Stimulated activated CD4-positive, alpha-beta T cell treated with anti-CD3 and anti-CD28 coated beads, Interleukin-15, amount 100 ng/mL, for 24 hours (primary cell): ENCODE measurements at regions not wholly inside any gene's neighbourhood (a gene's known extent, or its start where the extent isn't known, plus 50 kb on each side); places are given as distances from the start of the nearest gene placed in this dataset.

Experiments
- DNase-seq: peaks from one replicate; pipeline ENCODE4 v3.0.0-alpha.2; 2020

GRCh38 chr4:116397714-116398113, 687.7 kb downstream of the TRAM1L1 start:
- DNase-seq, result no peak

GRCh38 chr4:116397291-116397690, 688.1 kb downstream of the TRAM1L1 start:
- DNase-seq, result no peak

- DNase-seq, result no peak
Observed at GRCh38 chr4:116395408-116395807, 690.0 kb downstream of the TRAM1L1 start.

DNA sequence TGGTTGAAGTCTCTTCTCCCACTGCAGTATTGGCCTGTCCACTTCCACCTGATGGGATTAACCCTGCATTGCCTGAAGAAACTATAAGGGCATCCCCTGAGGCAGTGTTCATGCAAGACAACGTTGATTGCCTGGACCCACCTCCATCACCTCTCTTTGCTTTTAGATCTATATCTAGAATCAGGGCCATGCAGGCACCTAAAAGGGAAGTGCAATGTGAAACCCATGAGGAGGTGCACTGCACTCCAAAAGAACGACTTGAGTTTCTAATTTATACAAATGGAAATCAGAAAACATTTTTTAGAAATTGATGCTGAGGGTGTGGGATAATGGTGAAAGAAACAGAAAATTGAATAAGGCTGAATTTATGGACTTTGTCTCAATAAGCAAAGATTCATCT, 694.4 kb downstream of the TRAM1L1 start:
- DNase-seq, result no peak

- DNase-seq, result no peak
Observed at GRCh38 chr4:116389139-116389538, 696.2 kb downstream of the TRAM1L1 start.

DNA sequence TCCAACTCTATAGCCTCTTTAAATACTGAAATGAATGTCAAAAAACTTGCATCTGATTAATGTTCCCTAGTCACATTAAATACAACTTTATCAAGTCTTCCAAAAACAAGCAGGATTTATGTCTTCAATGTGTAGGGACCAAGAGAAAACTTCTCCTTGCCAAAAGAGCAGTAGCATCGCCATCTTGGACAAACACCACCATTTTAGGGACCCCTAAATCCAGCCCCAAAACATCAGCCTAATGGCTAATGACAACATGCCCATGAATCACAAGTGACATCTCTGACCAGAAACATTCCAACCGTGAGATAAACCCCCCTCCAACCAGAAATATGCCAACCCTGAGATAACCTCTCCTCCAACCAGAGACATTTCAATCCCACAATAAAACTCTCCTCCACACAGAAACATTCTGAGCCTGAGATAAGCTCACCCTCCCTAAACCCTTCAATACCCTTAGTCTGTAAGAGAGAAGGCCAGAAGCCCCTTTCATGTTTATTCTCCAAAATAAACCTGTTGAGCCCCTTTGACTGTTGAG, 697.4 kb downstream of the TRAM1L1 start:
- no peak for DNase-seq

GRCh38 chr4:116386856-116387255, 698.5 kb downstream of the TRAM1L1 start:
- DNase-seq, result no peak

DNA sequence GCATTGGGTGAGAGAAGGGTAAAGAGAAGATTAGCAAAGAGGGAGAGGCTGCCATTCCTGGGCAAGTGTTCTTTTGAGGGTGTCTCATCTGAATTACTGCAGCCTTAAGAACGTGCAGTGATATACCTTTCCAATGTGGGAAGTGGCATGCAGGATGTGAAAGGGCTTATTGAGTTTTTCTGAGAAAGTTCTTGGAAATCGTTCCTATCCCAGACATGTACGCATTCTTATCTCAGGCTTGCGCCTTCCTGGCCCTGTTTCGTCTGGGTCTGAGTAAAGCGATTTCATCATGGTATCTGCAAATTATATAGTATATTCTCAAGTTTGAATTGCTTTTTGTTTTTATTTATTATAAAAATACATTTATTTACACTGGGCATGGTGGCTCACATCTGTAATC, 699.8 kb downstream of the TRAM1L1 start:
- DNase-seq, result no peak

- no peak for DNase-seq
Observed at GRCh38 chr4:116374815-116375214, 710.6 kb downstream of the TRAM1L1 start.

DNA sequence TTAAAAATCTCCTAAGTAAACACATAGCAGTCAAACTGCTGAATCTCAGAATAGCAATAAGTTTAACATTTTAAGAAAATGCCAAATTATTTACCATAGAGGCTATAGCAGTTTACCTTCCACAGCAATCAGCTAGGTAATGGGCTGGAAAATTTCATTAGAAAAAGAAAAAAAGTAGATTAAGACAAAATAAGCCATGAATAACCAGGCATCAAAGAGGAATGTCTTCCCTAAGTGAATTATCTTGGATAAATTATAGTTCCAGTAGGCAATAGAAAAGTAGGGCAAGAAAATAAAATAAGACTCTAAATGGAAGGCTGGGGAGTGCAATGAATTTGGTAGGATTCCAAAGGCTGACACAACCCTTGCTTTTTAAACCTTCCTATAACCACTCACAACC, 722.8 kb downstream of the TRAM1L1 start:
- no peak for DNase-seq

- no peak for DNase-seq
Observed at GRCh38 chr4:116361790-116362189, 723.6 kb downstream of the TRAM1L1 start.

DNA sequence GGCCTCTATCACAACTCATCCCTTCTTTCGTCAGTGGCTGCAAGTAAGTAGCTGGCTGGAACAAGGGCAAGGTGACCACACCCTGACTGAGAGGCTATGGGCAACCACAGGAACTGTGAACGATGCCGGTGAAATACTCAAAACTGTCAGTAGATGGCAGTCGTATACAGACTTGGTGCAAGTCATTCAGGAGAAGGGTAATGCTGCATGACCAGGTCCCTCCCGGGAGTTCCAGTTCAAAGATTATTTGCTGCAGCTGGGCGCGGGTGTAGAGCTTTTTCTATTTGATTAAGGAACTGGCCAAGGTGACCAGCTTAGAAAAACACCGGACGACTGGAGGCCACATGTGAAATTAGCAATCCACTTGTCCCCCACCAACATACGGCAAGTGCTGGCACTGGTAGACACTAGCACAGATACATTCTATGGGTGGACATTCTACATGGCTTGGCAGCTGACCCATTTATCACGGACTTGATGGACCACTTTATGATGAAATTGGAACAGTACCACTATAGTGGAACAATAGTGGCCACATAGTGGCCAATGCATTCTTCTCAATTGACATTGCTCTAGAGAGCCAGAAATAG, 726.6 kb downstream of the TRAM1L1 start:
- DNase-seq, result peak; percentile 35

GRCh38 chr4:116357758-116358157, 727.6 kb downstream of the TRAM1L1 start:
- no peak for DNase-seq

- DNase-seq, result no peak
Observed at GRCh38 chr4:116346750-116347149, 738.6 kb downstream of the TRAM1L1 start.

GRCh38 chr4:116343809-116344208, 741.6 kb downstream of the TRAM1L1 start:
- DNase-seq, result no peak

DNA sequence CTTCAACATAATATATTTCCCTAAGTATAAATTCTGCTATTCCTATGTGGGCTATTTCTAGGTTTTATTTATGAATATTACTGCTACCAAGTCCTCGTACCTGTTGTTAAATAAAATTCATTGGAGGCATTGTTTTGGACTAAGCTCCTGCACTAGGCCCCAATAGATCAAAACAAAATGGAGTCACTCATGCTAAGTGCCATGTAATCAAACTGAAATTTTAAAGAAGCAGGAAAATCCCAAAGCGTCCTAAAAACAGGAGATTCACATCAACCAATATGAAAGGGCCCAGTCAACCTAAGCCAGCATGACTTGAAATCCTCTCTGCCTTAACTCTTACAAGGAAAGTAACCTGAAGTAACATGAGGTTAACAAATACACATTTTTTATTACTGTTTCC, 743.2 kb downstream of the TRAM1L1 start:
- no peak for DNase-seq

- DNase-seq, result no peak
Observed at GRCh38 chr4:116332508-116332907, 752.9 kb downstream of the TRAM1L1 start.

DNA sequence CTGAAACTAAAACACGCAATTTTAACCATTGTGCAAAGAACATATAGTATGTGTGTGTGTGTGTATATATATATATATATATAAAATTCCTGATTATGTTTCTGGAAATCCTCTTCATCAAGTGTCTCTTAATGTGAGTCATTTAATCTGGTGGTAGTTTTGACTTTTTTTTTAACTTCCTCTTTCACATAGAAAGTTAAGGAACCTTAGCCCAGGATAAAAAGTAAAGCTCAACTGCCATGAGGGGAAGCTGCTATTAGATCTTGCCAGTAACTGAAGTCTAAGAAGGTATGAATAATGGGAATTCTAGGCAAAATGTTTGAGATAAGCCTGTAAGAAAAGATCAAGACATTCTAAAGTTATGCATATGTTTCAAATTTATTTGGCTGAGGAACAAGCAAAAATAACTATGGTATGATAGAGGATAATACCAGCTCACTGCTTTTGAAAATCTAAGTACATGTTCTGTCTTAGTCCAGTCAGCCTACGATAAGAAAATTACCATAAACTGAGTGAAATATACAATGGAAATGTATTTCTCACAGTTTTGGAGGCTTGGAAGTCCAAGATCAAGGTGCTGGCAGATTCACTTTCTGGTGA, 757.0 kb downstream of the TRAM1L1 start:
- no peak for DNase-seq

DNA sequence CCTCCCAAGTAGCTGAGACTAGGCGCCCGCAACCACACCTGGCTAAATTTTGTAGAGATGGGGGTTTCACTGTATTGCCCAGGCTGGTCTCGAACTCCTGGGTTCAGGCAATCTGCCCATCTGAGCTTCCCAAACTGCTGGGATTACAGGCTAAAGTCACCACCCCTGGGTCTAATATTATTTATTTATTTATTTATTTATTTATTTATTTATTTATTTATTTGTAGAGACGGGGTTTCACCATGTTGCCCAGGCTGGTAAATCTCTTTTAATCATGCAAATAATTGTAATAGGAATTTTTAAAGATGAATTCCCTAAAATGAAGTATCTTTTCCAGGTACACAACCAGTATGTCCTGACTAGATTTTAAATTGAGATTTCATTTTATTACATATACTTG, 761.8 kb downstream of the TRAM1L1 start:
- no peak for DNase-seq

- DNase-seq, result no peak
Observed at GRCh38 chr4:116321471-116321870, 763.9 kb downstream of the TRAM1L1 start.

GRCh38 chr4:116320859-116321258, 764.5 kb downstream of the TRAM1L1 start:
- DNase-seq, result no peak

- DNase-seq, result no peak
Observed at GRCh38 chr4:116303736-116304188, 781.6 kb downstream of the TRAM1L1 start.

GRCh38 chr4:116302990-116303735, 782.2 kb downstream of the TRAM1L1 start:
- DNase-seq, result no peak

DNA sequence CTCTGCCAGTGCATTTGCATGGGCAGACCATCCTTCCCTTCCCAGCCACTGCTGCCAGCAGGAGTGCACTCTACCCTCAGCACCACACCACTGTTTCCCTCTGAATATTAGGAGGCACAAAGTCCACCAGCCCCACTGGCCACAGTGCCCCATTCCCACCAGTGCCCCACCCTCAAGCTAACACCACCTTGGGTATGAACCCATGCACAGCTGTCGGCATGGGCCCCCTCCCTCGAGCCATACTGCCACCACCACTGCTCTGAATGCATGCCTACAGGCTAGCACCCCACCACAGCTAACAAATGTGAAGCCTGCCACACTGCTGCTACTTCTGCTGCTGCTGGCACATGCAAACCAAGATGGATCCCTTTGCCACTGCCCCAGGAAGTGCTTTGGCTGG, 810.4 kb downstream of the TRAM1L1 start:
- DNase-seq, result no peak
